ENCODE measurements at regions not wholly inside any gene's neighbourhood (a gene's known extent, or its start where the extent isn't known, plus 50 kb on each side); places are given as distances from the start of the nearest gene placed in this dataset.
"Not testable (repeated sequence)": the region's sequence is repeated elsewhere in the genome, so short reads cannot be mapped to it uniquely, and the experiment has no call there.

GRCh38 chr4:160399826-160400225 is 1296.9 kb downstream of the RAPGEF2 start:
- no peak for DNase-seq (ENCODE audit: low read depth)

GRCh38 chr4:160403081-160403480 is 1300.2 kb downstream of the RAPGEF2 start:
- DNase-seq (ENCODE audit: low read depth): no peak

GRCh38 chr4:160406263-160406825 is 1303.5 kb downstream of the RAPGEF2 start:
- no peak for DNase-seq (ENCODE audit: low read depth)

- no peak for DNase-seq (ENCODE audit: low read depth)
Measured at GRCh38 chr4:160414496-160414895, 1311.6 kb downstream of the RAPGEF2 start.

GRCh38 chr4:160423879-160424451 is 1321.1 kb downstream of the RAPGEF2 start:
- peak; percentile 23 for DNase-seq (ENCODE audit: low read depth)

- no peak for DNase-seq (ENCODE audit: low read depth)
Measured at GRCh38 chr4:160426233-160426632, 1323.4 kb downstream of the RAPGEF2 start.

GRCh38 chr4:160450876-160451275 is 1348.0 kb downstream of the RAPGEF2 start:
- no peak for DNase-seq (ENCODE audit: low read depth)

GRCh38 chr4:160481696-160482690 is 1379.1 kb downstream of the RAPGEF2 start:
- DNase-seq (ENCODE audit: low read depth): not testable (repeated sequence)

GRCh38 chr4:160485071-160485687 is 1382.3 kb downstream of the RAPGEF2 start:
- no peak for DNase-seq (ENCODE audit: low read depth)

GRCh38 chr4:160492181-160492580 is 1389.3 kb downstream of the RAPGEF2 start:
- no peak for DNase-seq (ENCODE audit: low read depth)

- no peak for DNase-seq (ENCODE audit: low read depth)
Measured at GRCh38 chr4:160493206-160493605, 1390.3 kb downstream of the RAPGEF2 start.

GRCh38 chr4:160495356-160495755 is 1392.5 kb downstream of the RAPGEF2 start:
- no peak for DNase-seq (ENCODE audit: low read depth)

GRCh38 chr4:160498211-160498610 is 1395.3 kb downstream of the RAPGEF2 start:
- DNase-seq (ENCODE audit: low read depth): no peak

- DNase-seq (ENCODE audit: low read depth): no peak
Measured at GRCh38 chr4:160505724-160506123, 1402.8 kb downstream of the RAPGEF2 start.

GRCh38 chr4:160510928-160511327 is 1408.0 kb downstream of the RAPGEF2 start:
- DNase-seq (ENCODE audit: low read depth): no peak

- peak; percentile 45 for DNase-seq (ENCODE audit: low read depth)
Measured at GRCh38 chr4:160514126-160514525, 1411.2 kb downstream of the RAPGEF2 start.

GRCh38 chr4:160523231-160523630 is 1420.4 kb downstream of the RAPGEF2 start:
- peak; percentile 47 for DNase-seq (ENCODE audit: low read depth)

GRCh38 chr4:160537681-160538080 is 1434.8 kb downstream of the RAPGEF2 start:
- DNase-seq (ENCODE audit: low read depth): peak; percentile 5

GRCh38 chr4:160546201-160546600 is 1443.3 kb downstream of the RAPGEF2 start:
- no peak for DNase-seq (ENCODE audit: low read depth)

- DNase-seq (ENCODE audit: low read depth): not testable (repeated sequence)
Measured at GRCh38 chr4:160549951-160550519, 1447.2 kb downstream of the RAPGEF2 start.

- DNase-seq (ENCODE audit: low read depth): no peak
Measured at GRCh38 chr4:160562661-160563060, 1459.8 kb downstream of the RAPGEF2 start.

Data from myocyte (in vitro differentiated cells).